HepG2 (cell line): ENCODE measurements at regions not wholly inside any gene's neighbourhood (a gene's known extent, or its start where the extent isn't known, plus 50 kb on each side); places are given as distances from the start of the nearest gene placed in this dataset.

ENCODE experiments used
- ATAC-seq: fragments of 200-7000 bp; cut with Tn5 transposase; 3 replicates; pipeline ENCODE4 v1.9.1; 2020; ENCODE audit warnings: mild to moderate bottlenecking, moderate library complexity
- BruUV-seq: library from RNA; stranded (reverse); fragments of 400-500 nt; replicated peaks from 2 replicates; lab custom pipeline; 2021; lab: Mats Ljungman, UMichigan
- CTCF ChIA-PET: fragments of 300-600 bp; formaldehyde crosslinking; extraction: SDS; loops from one replicate; lab custom pipeline; 2021; ENCODE audit warnings: low total read pairs, inconsistent platforms, low intra/inter-chr PET ratio; lab: Yijun Ruan, JAX
- POLR2A ChIA-PET: fragments of 350-600 bp; sonication (Branson Sonifier 250); formaldehyde crosslinking; loops from one replicate; lab custom pipeline; 2020; ENCODE audit warnings: antibody characterized with exemption, inconsistent platforms; lab: Yijun Ruan, JAX
- DNase-seq: peaks from one replicate; pipeline ENCODE4 v3.0.0-alpha.2; 2015; ENCODE audit warnings: low spot score
- FAIRE-seq: peaks from 3 replicates; lab custom pipeline; 2011; peaks lifted over from hg19 to GRCh38; lab: Jason Lieb, UNC
- H2AFZ ChIP-seq: one replicate; pipeline ENCODE4 v1.6.1; 2011; ENCODE audit warnings: low read length, inconsistent platforms
- H3K27ac ChIP-seq: fragments of 300-600 bp; 3 replicates; pipeline ENCODE4 v1.8.0; 2011; ENCODE audit warnings: mixed run types, mild to moderate bottlenecking, mixed read lengths, low read length, inconsistent platforms; ENCODE audit not compliant: insufficient read depth; ENCODE audit errors: extremely low read length
- H3K27me3 ChIP-seq, 2 experiments: fragments of 200-600 bp in 1 of 2; 2 replicates in 1 of 2; 3 replicates in 1 of 2; pipeline versions ENCODE4 v1.6.0 to v1.8.0; 2011; ENCODE audit warnings: low read length in 2 of 2, mild to moderate bottlenecking in 2 of 2, moderate library complexity in 2 of 2, inconsistent platforms in 1 of 2; ENCODE audit not compliant: insufficient read depth in 2 of 2, control insufficient read depth in 1 of 2
- H3K36me3 ChIP-seq, 2 experiments: fragments of 200-600 bp in 1 of 2; replicated peaks in 1 of 2; 2 replicates in 1 of 2; 3 replicates in 1 of 2; pipeline versions ENCODE4 v1.5.1 to v1.8.0; 2011; ENCODE audit warnings: low read length in 2 of 2, inconsistent platforms in 1 of 2; ENCODE audit not compliant: insufficient read depth in 2 of 2, control insufficient read depth in 1 of 2
- H3K4me1 ChIP-seq: 2 replicates; pipeline ENCODE4 v1.5.1; 2012; ENCODE audit warnings: low read length, inconsistent platforms; ENCODE audit not compliant: insufficient read depth
- H3K4me2 ChIP-seq: 2 replicates; pipeline ENCODE4 v1.6.0; 2011; ENCODE audit warnings: low read depth, low read length, inconsistent platforms
- H3K4me3 ChIP-seq, 3 experiments: fragments of 200-600 bp in 1 of 3; sonication (generic), shearing (Covaris generic) in 1 of 3; replicated peaks in 1 of 3; 2 replicates each; pipeline ENCODE4 v1.5.1; 2011 to 2016; ENCODE audit warnings: low read length in 3 of 3, inconsistent platforms in 2 of 3, low read depth in 2 of 3, mild to moderate bottlenecking in 2 of 3, control low read depth in 1 of 3, mixed read lengths in 1 of 3; ENCODE audit not compliant: insufficient read depth in 1 of 3
- H3K79me2 ChIP-seq: one replicate; pipeline ENCODE4 v1.6.1; 2011; ENCODE audit warnings: low read length, inconsistent platforms; ENCODE audit not compliant: insufficient read depth
- H3K9ac ChIP-seq: 2 replicates; pipeline ENCODE4 v1.6.0; 2011; ENCODE audit warnings: mild to moderate bottlenecking, low read depth, low read length, inconsistent platforms; ENCODE audit not compliant: insufficient read depth
- H3K9me3 ChIP-seq: 2 replicates; pipeline ENCODE4 v1.5.1; 2012; ENCODE audit warnings: mild to moderate bottlenecking, low read length
- H4K20me1 ChIP-seq: 2 replicates; pipeline ENCODE4 v1.6.0; 2011; ENCODE audit warnings: inconsistent platforms, mild to moderate bottlenecking, low read length, moderate library complexity; ENCODE audit not compliant: insufficient read depth
- BHLHE40 ChIP-seq: IDR thresholded peaks from 2 replicates; pipeline ENCODE4 v1.6.1; 2011; ENCODE audit warnings: low read length, improper control_type of control experiment
- GABPA ChIP-seq, 2 experiments: IDR thresholded peaks; 2 replicates each; pipeline ENCODE4 v1.6.1; 2011 to 2016; ENCODE audit warnings: low read depth in 2 of 2, low read length in 1 of 2, missing biosample characterization in 1 of 2, missing genetic modification characterization in 1 of 2
- GFI1 ChIP-seq: sonication (generic); formaldehyde crosslinking; IDR thresholded peaks from 2 replicates; pipeline ENCODE4 v1.5.0; 2020; ENCODE audit warnings: missing genetic modification reagents, mild to moderate bottlenecking, borderline replicate concordance
- HNRNPLL ChIP-seq: fragments of 200-400 bp; formaldehyde crosslinking; IDR thresholded peaks from 2 replicates; pipeline ENCODE4 v1.6.1; 2017; ENCODE audit warnings: mild to moderate bottlenecking, low read depth, low read length; ENCODE audit not compliant: poor library complexity, severe bottlenecking
- JUN ChIP-seq: sonication (generic); formaldehyde crosslinking; IDR thresholded peaks from 2 replicates; pipeline ENCODE4 v1.4.0; 2020; ENCODE audit warnings: mild to moderate bottlenecking, missing genetic modification reagents
- NFIC ChIP-seq: IDR thresholded peaks from 2 replicates; pipeline ENCODE4 v1.6.1; 2012; ENCODE audit warnings: mild to moderate bottlenecking, low read length, inconsistent platforms
- RFX5 ChIP-seq: IDR thresholded peaks from 2 replicates; pipeline ENCODE4 v1.6.1; 2011; ENCODE audit warnings: low read depth, low read length, improper control_type of control experiment
- SMC3 ChIP-seq: IDR thresholded peaks from 2 replicates; pipeline ENCODE4 v1.6.1; 2011; ENCODE audit warnings: low read length, improper control_type of control experiment
- SNAPC4 ChIP-seq: sonication (generic); formaldehyde crosslinking; IDR thresholded peaks from 2 replicates; pipeline ENCODE4 v1.4.0; 2020; ENCODE audit warnings: mild to moderate bottlenecking, missing genetic modification reagents
- SSRP1 ChIP-seq: IDR thresholded peaks from 2 replicates; pipeline ENCODE4 v1.6.1; 2016; ENCODE audit warnings: control low read depth
- STAG1 ChIP-seq: sonication (generic); formaldehyde crosslinking; IDR thresholded peaks from 2 replicates; pipeline ENCODE4 v1.4.0; 2020; ENCODE audit warnings: missing genetic modification reagents
- YEATS4 ChIP-seq: sonication (generic); formaldehyde crosslinking; IDR thresholded peaks from 2 replicates; pipeline ENCODE4 v1.4.0; 2020; ENCODE audit warnings: missing genetic modification reagents, borderline replicate concordance
- ZNF644 ChIP-seq: IDR thresholded peaks from 2 replicates; pipeline ENCODE4 v1.6.1; 2016; ENCODE audit warnings: low read depth
- ZNF747 ChIP-seq: sonication (generic); formaldehyde crosslinking; IDR thresholded peaks from 2 replicates; pipeline ENCODE4 v1.8.1; 2023; ENCODE audit warnings: missing genetic modification reagents, mild to moderate bottlenecking, borderline replicate concordance
- ZSCAN22 ChIP-seq: sonication (generic); formaldehyde crosslinking; IDR thresholded peaks from 2 replicates; pipeline ENCODE4 v1.4.0; 2020; ENCODE audit warnings: mild to moderate bottlenecking, missing genetic modification reagents
- WGBS: methylation state at CpG from one replicate; pipeline ENCODE4 v1.1.6; 2017; ENCODE audit warnings: low lambda C conversion rate; 5-methylcytosine and 5-hydroxymethylcytosine counted together
- in situ Hi-C: cut with HindIII; loops from 2 replicates; pipeline ENCODE4 v1.10.0; 2017; ENCODE audit warnings: low pct_unique_long_range_greater_than_20kb; ENCODE audit not compliant: extremely low pct_ligation_motif_present
- intact Hi-C: fragments of 100-400 bp; cut with micrococcal nuclease; formaldehyde crosslinking; loops from one replicate; pipeline ENCODE4 v1.10.0; 2022; ENCODE audit not compliant: unreplicated experiment
- TF ChIP-seq, protein P1 (sequence below): IDR thresholded peaks from 2 replicates; pipeline ENCODE4 v1.6.1; 2012; ENCODE audit warnings: low read depth, low read length, improper control_type of control experiment
- TF ChIP-seq, protein P2 (sequence below): sonication (generic); formaldehyde crosslinking; IDR thresholded peaks from 2 replicates; pipeline ENCODE4 v1.8.1; 2023; ENCODE audit warnings: mild to moderate bottlenecking, missing genetic modification reagents, borderline replicate concordance

DNA sequence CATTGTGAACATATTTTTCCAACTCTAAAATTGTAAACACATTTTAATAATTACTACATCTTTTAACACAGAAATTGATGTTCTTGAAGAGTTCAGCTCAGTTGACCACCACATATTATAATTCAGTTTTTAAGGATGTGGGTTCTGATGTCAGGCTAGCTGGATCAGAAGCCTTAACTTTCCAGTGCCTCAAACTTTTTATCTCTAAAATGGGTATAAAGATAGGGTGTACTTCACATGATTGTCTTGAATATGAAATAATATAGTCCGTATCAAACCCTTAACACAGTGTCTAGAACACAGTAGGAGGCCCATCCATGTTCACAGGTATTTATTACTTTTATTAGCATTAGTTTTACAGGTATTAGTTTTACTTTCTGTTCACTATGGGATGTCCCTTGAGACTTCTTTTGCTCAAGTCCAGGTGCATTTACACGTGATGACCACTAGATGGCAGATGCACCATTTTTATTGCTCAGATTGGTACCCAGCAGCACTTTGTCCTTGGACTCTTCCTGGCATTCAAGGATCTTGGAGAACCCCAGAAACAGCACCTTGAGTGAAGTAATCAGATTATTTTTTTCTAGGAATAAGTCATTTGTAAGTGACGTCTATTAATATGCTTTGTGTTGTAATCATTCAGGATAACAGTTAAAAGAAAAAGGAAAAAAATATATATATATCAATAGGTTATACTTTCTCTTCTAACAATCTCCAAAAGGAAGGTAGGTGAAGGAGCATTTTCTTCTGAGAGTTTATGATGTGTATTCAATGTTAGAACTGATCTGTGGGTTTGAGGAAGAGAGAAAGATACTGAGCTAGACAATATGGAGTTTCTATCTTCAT lies 580.2 kb downstream of the ETNK1 start (continued):
- TF ChIP-seq SMC3 (peak; percentile 75), STAG1 (peak; percentile 88)
- TF ChIP-seq, protein P1, sequence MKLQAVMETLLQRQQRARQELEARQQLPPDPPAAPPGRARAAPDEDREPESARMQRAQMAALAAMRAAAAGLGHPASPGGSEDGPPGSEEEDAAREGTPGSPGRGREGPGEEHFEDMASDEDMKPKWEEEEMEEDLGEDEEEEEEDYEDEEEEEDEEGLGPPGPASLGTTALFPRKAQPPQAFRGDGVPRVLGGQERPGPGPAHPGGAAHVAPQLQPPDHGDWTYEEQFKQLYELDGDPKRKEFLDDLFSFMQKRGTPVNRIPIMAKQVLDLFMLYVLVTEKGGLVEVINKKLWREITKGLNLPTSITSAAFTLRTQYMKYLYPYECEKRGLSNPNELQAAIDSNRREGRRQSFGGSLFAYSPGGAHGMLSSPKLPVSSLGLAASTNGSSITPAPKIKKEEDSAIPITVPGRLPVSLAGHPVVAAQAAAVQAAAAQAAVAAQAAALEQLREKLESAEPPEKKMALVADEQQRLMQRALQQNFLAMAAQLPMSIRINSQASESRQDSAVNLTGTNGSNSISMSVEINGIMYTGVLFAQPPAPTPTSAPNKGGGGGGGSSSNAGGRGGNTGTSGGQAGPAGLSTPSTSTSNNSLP, result 0 out of 2 replicates have a peak, but pooled peaks have one; percentile 37

DNA sequence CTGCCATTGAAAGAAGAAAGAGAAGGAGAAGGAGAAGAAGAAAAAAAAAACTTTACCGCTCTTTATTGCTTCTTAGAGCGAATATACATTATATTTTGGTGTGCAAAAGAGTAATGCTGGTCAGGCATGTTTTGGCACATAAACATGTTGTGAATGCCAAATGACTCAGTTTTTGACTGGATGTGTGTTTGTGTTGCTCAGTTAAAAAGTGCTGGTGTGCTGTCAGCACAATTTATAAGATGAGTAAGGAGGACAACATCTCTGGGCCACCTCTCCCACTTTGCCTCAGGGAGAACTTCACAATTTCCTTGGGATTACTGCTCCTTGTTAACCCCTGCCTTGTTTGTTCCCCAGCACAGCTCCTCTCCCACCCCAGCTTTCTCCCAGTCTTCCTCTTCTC lies 584.8 kb downstream of the ETNK1 start:
- POLR2A ChIA-PET, result no interaction called here
- 51% methylated on average over 2 of the region's 2 CpGs for WGBS
- ATAC-seq (no peak), FAIRE-seq (no peak), DNase-seq (no peak)
- Histone ChIP-seq H3K9ac (no peak overlapping the region), H3K36me3 (no peaks in the 10 kb centered on the region), H3K4me1 (no peaks in the 10 kb centered on the region), H3K27ac (no peak overlapping the region), H3K4me3 (no peak overlapping the region), H3K9me3 (no peaks in the 10 kb centered on the region), H4K20me1 (no peaks in the 10 kb centered on the region), H3K27me3 (no peaks in the 10 kb centered on the region; a peak in 1 of 5 replicates), H3K79me2 (no peaks in the 10 kb centered on the region), H2AFZ (no peak overlapping the region), H3K4me2 (no peak overlapping the region)
- in situ Hi-C loops, result loop anchor here (10.0 kb wide), 1 partner anchor 1575 kb away; no protein-coding TSS in a partner anchor
- BruUV-seq, result no TSS peak
- CTCF ChIA-PET, result no interaction called here
- intact Hi-C loops, result loop anchor here (5.0 to 10.0 kb wide), 2 partner anchors 815 to 1388 kb away; no protein-coding TSS in a partner anchor
- no peak for TF ChIP-seq RFX5
- no peak for TF ChIP-seq HNRNPLL
- TF ChIP-seq, protein P2, sequence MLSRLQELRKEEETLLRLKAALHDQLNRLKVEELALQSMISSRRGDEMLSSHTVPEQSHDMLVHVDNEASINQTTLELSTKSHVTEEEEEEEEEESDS, result no peak
- no peak for TF ChIP-seq SSRP1 (CRISPR knock-in tag)
- TF ChIP-seq SNAPC4 (CRISPR knock-in tag), result no peak
- no peak for TF ChIP-seq YEATS4 (CRISPR knock-in tag)
- no peak for TF ChIP-seq GABPA (IDR thresholded peaks at IDR 0.05; ENCODE audit: low read depth, low read length)
- TF ChIP-seq GABPA (CRISPR knock-in tag; IDR thresholded peaks at IDR 0.05; ENCODE audit: low read depth), result no peak
- no peak for TF ChIP-seq BHLHE40
- no peak for TF ChIP-seq ZSCAN22 (CRISPR knock-in tag)
- TF ChIP-seq ZNF747 (CRISPR knock-in tag), result no peak
- TF ChIP-seq GFI1 (CRISPR knock-in tag), result no peak
- TF ChIP-seq NFIC, result no peak
- no peak for TF ChIP-seq JUN (CRISPR knock-in tag)
- no peak for TF ChIP-seq ZNF644
